Prostate gland (tissue), 2 donors: ENCODE measurements at regions not wholly inside any gene's neighbourhood (a gene's known extent, or its start where the extent isn't known, plus 50 kb on each side); places are given as distances from the start of the nearest gene placed in this dataset.

Experiments
- DNase-seq: peaks from one replicate; pipeline ENCODE4 v3.0.0-alpha.2; 2019; ENCODE audit warnings: low spot score
- H3K27ac ChIP-seq, 2 donors: fragments of 200-600 bp; sonication (generic); 2 replicates each; pipeline ENCODE4 v1.5.1; 2017 to 2019
- H3K27me3 ChIP-seq: fragments of 200-600 bp; sonication (generic); replicated peaks from 2 replicates; pipeline ENCODE4 v1.5.1; 2019; ENCODE audit not compliant: insufficient read depth
- H3K36me3 ChIP-seq, 2 donors: fragments of 200-600 bp; sonication (generic); 1 replicate in 1 of 2; 2 replicates in 1 of 2; pipeline versions ENCODE4 v1.5.1 to v1.8.1; 2017 to 2019
- H3K4me1 ChIP-seq: fragments of 200-600 bp; sonication (generic); replicated peaks from 2 replicates; pipeline ENCODE4 v1.5.1; 2019
- H3K4me3 ChIP-seq, 2 donors: fragments of 200-600 bp; sonication (generic); 2 replicates each; pipeline ENCODE4 v1.5.1; 2017 to 2019
- H3K9me3 ChIP-seq: fragments of 200-600 bp; sonication (generic); 2 replicates; pipeline ENCODE4 v1.5.1; 2017
- POLR2A ChIP-seq: fragments of 450-650 bp; IDR thresholded peaks from one replicate; pipeline ENCODE4 v1.6.1; 2016; ENCODE audit warnings: antibody characterized with exemption, mild to moderate bottlenecking
- POLR2AphosphoS5 ChIP-seq: sonication (generic); formaldehyde crosslinking; IDR thresholded peaks from one replicate; pipeline ENCODE4 v1.6.1; 2017; ENCODE audit warnings: antibody characterized with exemption
- WGBS: methylation state at CpG from one replicate; pipeline ENCODE4 v1.1.5; 2018; 5-methylcytosine and 5-hydroxymethylcytosine counted together
- intact Hi-C: fragments of 100-400 bp; cut with DNase I; formaldehyde crosslinking; loops from one replicate; pipeline ENCODE4 v1.14.2; 2022
- TF ChIP-seq, protein P1 (sequence below), 4 experiments: fragments of 200-600 bp in 2 of 4; fragments of 450-650 bp in 2 of 4; sonication (generic) in 2 of 4; IDR thresholded peaks; 1 replicate in 3 of 4; 2 replicates in 1 of 4; pipeline ENCODE4 v1.5.1; 2016 to 2019; ENCODE audit warnings: antibody characterized with exemption in 4 of 4, mild to moderate bottlenecking in 2 of 4, moderate library complexity in 2 of 4

DNA sequence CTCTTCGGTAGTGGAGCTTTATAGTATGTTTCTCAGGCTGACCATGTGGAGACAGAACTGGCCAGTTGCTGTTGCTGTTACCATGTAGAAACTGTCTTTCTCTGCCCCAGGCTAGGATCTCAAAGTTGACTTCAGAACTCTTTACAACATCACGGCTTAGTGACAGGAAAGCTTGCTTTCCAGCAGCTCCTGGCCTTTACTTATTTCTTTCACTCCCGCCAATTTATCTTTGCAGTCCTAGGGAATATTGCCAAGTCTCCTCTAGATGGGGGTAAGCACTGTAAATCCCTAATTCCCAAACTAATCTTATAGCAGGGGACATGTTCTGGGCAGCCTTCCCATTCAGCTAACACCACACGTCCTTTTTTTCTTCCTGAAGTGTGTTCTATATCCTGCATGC, 631.6 kb downstream of the SPRY1 start:
- no peaks in the 10 kb centered on the region for H3K9me3 ChIP-seq
- no peak overlapping the region for H3K27ac ChIP-seq
- 49% methylated on average over 4 of the region's 4 CpGs for WGBS
- H3K4me3 ChIP-seq = no peak overlapping the region
- no peaks in the 10 kb centered on the region for H3K4me1 ChIP-seq
- intact Hi-C loops = no loop called here
- H3K27me3 ChIP-seq = no peaks in the 10 kb centered on the region
- no peak for DNase-seq
- TF ChIP-seq POLR2AphosphoS5 (no peak), POLR2A (no peak)
- TF ChIP-seq, protein P1, sequence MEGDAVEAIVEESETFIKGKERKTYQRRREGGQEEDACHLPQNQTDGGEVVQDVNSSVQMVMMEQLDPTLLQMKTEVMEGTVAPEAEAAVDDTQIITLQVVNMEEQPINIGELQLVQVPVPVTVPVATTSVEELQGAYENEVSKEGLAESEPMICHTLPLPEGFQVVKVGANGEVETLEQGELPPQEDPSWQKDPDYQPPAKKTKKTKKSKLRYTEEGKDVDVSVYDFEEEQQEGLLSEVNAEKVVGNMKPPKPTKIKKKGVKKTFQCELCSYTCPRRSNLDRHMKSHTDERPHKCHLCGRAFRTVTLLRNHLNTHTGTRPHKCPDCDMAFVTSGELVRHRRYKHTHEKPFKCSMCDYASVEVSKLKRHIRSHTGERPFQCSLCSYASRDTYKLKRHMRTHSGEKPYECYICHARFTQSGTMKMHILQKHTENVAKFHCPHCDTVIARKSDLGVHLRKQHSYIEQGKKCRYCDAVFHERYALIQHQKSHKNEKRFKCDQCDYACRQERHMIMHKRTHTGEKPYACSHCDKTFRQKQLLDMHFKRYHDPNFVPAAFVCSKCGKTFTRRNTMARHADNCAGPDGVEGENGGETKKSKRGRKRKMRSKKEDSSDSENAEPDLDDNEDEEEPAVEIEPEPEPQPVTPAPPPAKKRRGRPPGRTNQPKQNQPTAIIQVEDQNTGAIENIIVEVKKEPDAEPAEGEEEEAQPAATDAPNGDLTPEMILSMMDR (IDR thresholded peaks at IDR 0.05) = no peak
- H3K36me3 ChIP-seq = no peaks in the 10 kb centered on the region

DNA sequence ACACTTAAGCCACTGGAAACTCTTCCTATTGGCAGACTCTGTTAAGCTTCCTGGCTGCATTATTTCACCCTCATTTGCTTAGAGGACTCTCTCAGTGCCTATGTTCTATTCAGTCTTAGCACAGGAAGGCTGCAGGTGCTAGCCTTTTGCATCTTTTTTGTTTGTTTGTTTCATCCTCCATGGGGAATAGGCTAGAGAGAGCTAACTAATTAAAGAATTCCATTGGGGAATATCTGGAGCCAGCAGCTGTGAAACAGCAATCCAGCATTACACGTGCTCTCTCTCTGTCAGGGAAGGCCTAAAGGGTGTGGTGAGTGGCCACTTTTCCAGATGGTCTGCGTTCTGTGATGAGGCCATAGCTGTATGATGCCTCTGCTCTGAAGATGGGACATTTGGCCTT, 633.6 kb downstream of the SPRY1 start:
- Histone ChIP-seq H3K4me1 (no peaks in the 10 kb centered on the region), H3K36me3 (no peaks in the 10 kb centered on the region), H3K9me3 (no peaks in the 10 kb centered on the region), H3K27me3 (no peaks in the 10 kb centered on the region), H3K27ac (no peak overlapping the region), H3K4me3 (no peak overlapping the region)
- 54% methylated on average over 2 of the region's 2 CpGs for WGBS
- intact Hi-C loops = no loop called here
- no peak for DNase-seq
- TF ChIP-seq POLR2A (no peak), POLR2AphosphoS5 (no peak)
- TF ChIP-seq, protein P1 (IDR thresholded peaks at IDR 0.05) = no peak

DNA sequence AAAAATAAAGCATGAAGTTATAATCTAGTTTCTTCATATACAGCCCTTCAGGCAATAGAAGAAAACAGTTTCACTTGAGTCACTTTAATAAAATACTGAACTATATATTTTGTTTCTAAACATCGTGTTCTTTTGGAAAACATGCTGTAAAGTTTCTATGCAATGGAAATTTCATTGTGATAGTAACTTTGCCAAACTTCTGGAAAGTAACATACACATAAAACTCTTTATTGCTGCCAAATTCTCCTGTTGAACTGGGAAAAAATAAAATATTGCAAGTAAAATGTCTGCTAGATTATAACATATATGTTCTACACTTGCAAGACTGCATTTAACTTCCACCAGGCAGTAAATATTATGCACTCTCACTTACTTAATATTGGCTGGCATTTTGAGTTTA, 635.4 kb downstream of the SPRY1 start:
- Histone ChIP-seq H3K36me3 (no peaks in the 10 kb centered on the region), H3K27ac (no peak overlapping the region), H3K4me1 (no peaks in the 10 kb centered on the region), H3K9me3 (no peaks in the 10 kb centered on the region), H3K4me3 (no peak overlapping the region), H3K27me3 (no peaks in the 10 kb centered on the region)
- DNase-seq = no peak
- intact Hi-C loops = no loop called here
- WGBS = 11% methylated on average over 1 of the region's 1 CpG
- TF ChIP-seq POLR2A = no peak
- TF ChIP-seq POLR2AphosphoS5 = no peak
- TF ChIP-seq, protein P1 (IDR thresholded peaks at IDR 0.05) = no peak

DNA sequence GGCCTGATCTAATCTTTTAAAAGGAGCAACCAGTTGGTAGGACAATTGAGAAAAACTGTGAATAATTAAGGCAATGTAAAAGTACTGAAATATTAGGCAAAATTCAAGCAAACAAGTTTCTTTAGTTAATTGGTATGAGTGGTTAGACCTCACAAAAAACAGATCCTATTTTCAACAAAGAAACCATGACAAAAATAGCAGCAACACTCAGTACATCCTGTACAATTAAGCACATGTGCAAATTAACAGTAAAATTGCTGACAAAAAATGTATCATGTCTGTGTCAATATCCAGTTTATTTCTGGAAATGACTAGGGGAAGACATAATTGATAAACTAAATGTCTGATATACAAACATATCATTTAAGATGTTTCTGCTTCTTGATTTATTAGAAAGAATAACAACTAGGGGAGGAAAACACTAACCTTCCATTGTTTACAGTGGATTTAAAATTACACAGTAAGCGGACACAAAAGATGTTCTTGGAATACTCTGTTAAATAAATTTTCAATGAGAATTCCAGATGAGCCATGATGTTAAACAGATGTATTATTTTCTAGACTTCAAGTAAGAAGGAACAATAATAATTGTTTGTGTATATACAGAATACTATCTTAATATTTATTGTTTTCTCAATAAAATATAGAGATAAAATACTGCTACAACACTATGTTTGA, 638.9 kb downstream of the SPRY1 start:
- no peak for TF ChIP-seq POLR2A
- TF ChIP-seq, protein P1 (IDR thresholded peaks at IDR 0.05) = no peak
- TF ChIP-seq POLR2AphosphoS5 = no peak
- H3K4me3 ChIP-seq = no peak overlapping the region
- intact Hi-C loops = no loop called here

DNA sequence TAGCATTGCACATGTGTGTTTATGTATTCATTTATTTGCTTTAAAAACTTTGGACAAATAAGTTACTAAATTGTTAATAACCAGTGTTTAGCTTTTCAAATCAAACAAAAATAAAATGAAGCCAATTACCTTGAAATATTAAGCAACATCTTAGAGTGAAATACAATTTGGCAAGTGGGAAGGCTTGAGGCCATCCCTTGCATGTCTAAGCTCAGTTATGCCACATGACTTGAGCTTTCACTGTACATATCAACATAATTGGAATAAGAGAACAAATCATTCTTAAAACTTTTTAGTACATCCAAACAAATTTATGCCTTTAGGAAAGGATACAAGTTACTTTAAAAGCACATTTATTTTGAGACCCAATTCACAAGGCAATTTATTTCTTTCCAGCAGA, 640.6 kb downstream of the SPRY1 start:
- Histone ChIP-seq H3K4me3 (no peak overlapping the region), H3K4me1 (no peaks in the 10 kb centered on the region), H3K27ac (no peak overlapping the region), H3K9me3 (no peaks in the 10 kb centered on the region), H3K27me3 (no peaks in the 10 kb centered on the region), H3K36me3 (no peaks in the 10 kb centered on the region)
- intact Hi-C loops = no loop called here
- DNase-seq = no peak
- TF ChIP-seq POLR2AphosphoS5 (no peak), POLR2A (no peak)
- TF ChIP-seq, protein P1 (IDR thresholded peaks at IDR 0.05) = no peak

More for the DNA sequence above, 638.9 kb downstream of the SPRY1 start:
- Histone ChIP-seq H3K4me1 (no peaks in the 10 kb centered on the region), H3K27ac (no peak overlapping the region), H3K27me3 (no peaks in the 10 kb centered on the region), H3K9me3 (no peaks in the 10 kb centered on the region), H3K36me3 (no peaks in the 10 kb centered on the region)
- 32% methylated on average over 1 of the region's 1 CpG for WGBS
- DNase-seq = no peak
